GM21529 (cell line): ENCODE measurements at regions not wholly inside any gene's neighbourhood (a gene's known extent, or its start where the extent isn't known, plus 50 kb on each side); places are given as distances from the start of the nearest gene placed in this dataset.

ENCODE experiments used
- ATAC-seq: cut with Tn5 transposase; IDR thresholded peaks from one replicate; pipeline ENCODE4 v1.9.1; 2021; ENCODE audit not compliant: unreplicated experiment

DNA sequence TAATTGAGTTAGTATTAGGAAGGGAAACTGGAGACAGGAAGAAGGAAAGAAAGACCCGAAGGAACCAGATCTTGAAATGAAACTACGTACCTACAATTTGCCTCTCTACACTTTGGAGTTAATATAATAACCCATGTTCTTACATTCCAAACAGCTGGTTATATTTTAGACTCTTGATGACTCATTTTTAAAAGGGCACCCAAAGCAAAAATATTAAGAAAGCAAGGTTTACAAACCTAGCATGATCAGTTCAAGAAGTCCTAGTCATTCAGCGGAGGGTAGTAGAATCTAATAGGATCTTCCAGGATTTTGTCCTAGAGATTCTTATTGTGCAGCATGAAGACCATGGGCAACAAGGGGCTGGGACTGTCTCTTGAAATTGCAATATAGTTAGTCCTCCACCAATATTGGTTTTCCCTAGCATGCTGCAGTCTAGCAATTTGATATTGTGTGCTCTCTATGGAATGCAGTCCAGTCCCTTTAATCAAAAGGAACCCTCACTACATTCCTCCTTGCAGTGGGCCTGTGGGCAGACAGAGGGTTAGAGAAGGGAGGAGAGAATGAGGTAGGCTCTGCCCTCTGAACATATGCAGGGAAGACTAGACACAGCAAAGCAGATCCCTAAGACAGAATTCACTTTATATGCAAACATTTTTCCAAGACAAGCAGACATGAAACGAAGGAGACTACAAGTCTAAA lies 230.3 kb downstream of the INHBA start:
- ATAC-seq, result no peak

DNA sequence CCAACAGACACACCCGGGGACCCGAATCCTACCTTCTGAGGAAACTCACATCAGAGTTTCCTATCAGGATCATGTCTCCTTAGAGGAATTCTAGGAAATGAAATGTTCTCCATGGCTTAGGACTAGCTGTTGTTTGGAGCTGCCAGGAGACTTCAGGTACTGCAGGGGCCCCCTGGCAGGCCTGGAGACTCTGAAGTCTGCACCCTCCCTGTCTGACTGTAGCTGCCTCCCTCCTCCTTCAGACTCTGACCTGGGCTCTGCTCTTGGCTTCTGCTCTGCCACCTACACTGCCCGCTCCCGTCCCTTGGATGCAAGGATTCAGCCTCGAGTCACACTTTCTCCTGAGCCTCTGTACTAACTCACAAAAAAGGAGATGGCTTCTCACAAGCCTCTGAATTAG lies 232.8 kb downstream of the INHBA start:
- ATAC-seq, result no peak

DNA sequence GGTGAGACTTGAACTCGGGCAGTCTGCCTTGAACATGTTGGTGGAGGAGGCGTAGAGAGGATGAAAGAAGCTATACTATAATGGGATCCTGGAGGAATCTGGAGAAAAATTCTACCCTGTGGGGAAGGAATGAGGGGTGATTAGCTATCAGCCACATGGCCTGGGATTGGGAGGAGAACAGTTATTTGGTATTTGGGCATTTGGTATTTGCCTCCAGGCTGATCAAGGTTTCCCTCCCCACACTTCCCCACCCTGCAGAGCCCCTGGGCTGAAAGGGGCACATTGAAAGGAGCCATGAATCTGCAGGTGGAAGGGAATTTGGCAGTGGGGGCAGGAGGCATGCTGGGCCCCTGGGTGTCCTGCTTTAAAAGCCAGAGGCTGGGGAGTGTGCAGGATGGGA lies 235.3 kb downstream of the INHBA start:
- ATAC-seq, result no peak

DNA sequence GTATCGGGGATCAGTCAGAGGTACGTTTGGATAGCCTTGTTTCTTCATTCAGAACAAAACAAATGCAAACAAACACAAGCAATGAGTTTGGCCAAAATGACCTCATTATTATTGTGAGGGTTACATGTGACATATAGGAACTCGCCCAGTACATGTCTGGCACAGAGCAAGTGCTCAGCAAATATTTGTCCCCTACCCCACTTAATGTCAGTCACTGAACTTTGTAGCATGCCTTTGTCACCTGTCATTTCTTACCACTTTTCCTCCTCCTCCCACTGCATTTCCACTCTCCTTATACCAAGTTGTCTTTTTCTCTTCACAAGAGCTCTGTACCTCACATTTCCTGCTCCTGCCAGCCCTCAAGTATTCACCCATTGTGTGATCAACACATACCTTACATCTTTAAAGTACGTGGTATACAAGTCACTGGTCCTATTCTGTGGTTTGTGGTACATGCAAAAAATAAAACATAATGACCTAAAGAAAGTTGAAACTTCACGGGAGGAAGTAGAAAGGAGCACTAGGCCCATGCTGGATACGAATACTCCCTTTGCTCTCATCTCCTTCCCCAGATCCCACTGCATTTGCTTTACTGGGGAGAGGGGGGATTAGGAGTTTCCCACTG lies 236.0 kb downstream of the INHBA start:
- ATAC-seq, result no peak

DNA sequence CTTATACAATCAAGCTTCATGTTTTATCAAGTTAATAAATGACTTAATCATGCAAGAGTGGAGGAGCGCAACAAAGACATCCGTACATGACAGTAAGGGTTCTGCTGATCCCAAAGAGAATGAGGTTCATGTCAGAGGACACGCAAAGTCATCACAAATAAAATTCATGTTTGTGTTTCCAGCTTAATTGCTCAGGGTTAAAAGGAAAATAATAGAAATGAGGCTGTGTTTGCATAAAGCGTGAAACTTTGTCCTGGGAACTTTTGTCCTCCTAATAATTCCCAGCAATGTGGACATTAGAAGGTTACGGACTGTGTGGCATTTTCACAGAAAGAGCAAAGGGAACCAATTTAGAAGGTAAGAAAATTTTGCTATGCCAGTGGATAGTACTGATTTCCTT lies 237.3 kb downstream of the INHBA start:
- no peak for ATAC-seq

DNA sequence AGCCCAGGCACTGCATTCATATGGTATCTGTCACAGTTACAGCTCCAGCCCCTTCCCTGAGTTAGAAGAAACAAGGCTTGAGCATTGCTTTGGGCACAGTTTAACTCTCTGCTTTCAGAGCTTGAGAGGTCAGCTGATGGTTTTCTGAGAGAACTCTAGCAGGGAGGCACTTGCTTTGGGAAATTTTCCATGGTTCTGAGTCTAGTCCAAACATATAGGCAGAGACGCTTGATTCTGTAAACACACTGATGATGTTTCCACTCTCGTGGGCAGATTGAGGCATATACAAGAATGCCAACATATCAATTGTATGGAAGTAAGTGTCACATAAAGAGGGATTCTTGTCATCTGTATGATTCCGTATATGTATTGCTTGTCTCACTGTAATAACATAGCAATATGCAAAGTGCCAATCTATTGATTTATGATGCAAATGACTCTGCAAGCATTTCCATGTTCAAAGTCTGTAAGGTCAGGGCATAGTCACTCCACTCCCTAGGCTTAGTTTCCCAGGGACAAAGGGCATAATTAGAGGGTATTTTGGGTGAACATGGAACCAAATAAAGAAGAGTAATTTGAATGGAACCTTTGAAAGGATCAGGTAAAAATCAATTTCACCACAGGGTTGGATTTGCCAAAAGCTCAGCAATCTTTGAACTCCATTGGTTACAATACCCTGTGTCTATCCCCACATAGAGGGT lies 239.0 kb downstream of the INHBA start:
- no peak for ATAC-seq

DNA sequence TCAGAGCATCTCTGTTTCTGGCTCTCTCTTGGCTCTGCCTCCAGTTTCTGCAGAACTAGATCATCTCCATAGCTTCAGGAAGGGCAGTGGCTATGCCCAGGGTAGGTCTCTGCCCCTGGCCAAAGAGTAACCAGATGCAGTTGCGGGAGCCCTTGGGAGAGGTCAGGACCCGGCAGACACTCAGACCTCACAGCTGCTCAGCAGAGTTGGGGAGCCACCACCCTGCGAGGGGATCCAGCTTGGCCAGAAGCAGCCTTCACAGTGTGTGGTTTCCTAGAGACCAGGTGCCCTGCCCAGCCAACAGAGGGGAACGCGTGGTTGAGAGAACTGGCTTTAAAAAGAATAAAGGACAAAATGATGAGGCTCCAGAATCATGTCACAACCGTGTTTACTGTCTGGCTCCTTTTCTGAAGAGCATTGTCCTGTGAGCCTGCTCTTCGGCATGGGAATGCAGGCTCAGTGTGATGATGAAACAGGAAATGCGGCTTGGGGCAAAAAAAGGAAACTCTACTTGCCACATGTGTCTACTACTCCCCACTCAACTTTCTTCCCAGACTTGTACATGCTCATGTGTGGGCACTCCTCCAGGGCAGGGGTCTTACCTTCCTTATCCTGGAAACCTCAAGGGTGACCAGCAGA lies 243.1 kb downstream of the INHBA start:
- ATAC-seq, result no peak

DNA sequence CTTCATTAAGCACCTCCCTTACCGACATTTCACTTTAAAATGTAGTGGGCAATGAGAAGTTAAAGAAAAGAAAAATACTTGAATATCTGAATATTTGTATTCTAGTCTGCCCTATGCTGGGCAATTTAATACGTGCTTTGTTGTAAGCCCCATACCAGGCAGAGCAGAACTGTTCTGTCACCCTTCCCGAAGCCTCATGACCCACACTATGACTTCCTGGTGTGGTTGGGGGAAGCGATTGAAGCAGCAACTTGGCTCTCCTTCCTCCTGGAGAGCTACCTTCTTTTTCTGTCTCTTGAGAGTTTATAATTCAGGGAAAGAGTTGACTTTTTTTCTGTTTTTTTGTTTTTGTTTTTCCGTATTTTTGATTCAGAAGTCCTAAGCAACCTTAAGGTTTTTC lies 243.7 kb downstream of the INHBA start:
- no peak for ATAC-seq

DNA sequence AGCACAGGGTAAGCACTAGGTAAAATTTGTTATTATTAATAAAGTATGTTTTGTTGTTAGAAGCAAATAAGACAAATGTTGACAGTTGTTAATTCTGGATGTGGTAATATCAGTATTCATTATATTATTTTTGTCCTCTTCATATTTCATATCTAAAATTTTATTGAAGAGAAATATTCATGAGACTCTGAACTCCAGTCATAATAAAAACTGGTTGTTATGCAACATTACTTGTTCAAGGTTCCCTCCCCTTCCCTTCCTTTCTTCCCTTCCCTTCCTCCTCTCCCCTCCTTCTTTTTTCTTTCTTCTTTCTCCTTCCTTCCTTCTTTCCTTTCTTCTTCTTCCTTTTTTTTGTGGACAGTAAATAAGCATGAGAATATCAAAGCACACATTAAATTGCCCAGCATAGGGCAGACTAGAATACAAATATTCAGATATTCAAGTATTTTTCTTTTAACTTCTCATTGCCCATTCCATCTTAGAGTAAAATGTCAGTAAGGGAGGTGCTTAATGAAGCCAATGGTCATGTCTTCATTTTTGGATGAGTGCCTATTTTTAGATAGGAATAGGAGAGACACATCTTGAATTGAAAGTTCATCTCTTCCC lies 245.0 kb downstream of the INHBA start:
- no peak for ATAC-seq

DNA sequence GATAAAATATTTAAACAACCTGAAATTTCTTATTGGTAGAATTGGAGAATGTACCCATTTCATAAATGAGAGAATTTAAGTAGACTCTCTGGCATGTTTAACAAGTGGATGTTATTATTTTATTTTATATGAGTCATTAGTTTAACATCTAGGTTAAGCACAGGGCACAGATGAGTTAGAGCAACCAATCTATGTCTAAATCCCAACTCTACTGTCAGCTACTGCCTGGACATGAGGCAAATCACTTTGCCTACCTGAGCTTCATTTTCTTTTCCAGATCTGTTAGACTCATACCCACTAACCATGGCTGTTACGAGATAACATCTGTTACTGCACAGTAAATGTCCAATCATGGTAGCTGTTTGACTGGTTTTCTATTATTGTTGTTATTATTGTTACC lies 251.1 kb downstream of the INHBA start:
- no peak for ATAC-seq

DNA sequence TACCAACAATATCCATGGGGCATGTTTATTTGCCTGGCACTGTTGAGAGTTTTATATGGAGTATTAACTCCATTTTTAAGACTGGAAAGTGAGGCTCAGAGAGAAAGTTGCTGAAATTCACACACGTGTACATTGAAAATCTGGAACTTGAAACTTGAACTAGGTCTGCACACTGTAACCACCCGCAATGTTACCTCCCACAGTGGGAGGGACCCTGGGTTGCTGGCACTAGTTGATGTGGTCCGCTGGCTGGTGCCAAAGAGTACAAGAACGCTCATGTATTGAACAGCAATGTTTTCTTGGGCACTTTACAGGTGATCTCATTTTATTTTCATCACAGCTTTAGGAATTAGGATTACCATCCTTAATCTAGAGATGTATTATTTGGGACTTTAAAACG lies 253.2 kb downstream of the INHBA start:
- ATAC-seq, result no peak

DNA sequence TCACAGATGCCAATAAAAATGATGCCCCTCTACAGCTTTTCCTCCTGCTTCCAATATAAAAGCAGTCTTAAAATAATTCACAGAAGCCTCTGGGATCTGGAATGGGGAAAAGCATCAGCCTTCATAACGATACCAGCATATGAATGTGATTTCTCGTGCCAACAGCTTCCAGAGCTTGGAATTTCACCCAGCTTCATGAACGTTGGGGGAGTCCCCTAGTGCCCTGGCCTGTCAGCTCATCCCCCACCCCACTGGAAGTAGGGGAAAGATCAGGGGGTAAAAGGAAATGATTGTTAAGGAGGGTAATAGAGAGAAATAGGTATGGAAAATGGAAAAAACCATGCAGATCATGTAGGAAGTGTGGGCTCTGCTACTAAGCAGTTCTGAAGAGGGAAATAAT lies 253.6 kb downstream of the INHBA start:
- no peak for ATAC-seq

DNA sequence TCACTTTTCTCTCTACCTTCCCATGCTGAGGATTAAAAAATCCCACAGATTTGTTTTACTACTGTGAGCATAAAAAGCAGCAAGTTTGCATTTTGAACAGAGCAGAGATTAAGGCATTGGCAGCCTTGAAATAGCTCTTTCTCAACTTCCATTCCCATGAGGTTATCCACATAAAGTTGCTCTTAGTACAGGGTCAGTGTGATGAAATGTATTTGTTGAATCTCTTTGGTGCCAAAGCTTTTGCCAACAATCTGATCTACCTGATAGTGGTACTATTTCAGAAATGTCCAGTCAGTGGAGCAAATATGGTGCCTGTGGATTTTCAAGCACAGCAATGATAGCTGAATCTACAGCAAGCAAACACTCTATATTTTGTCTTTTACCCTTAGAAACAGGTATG lies 254.8 kb downstream of the INHBA start:
- no peak for ATAC-seq

DNA sequence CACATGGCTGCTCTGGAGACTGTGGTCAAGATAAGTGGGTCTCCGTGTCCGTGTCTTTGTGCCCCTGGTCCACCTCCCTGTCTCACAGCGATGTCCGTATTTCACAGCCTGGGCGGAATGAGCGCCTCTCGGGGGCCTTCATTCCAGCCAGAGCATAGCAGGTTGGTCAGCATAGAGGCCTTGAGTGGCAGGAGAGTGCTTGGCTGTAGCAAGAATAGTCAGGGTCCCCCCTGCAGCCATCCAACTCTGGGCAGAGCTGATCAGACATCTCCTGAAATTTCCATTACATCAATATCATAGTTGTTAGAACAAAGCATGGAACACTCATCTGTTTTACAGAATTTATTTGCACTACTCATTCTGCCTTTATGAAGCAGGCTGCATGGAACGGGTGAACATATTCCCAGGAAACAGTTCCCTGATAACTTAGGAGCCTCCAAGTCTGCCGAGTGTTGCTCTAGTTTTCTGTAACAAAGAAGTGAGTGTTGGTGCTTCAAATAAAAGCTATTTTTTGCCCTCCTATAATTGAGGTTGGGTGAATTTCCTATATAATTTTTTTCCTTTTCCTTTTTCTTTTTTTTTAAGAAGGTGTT lies 255.3 kb downstream of the INHBA start:
- ATAC-seq, result no peak

DNA sequence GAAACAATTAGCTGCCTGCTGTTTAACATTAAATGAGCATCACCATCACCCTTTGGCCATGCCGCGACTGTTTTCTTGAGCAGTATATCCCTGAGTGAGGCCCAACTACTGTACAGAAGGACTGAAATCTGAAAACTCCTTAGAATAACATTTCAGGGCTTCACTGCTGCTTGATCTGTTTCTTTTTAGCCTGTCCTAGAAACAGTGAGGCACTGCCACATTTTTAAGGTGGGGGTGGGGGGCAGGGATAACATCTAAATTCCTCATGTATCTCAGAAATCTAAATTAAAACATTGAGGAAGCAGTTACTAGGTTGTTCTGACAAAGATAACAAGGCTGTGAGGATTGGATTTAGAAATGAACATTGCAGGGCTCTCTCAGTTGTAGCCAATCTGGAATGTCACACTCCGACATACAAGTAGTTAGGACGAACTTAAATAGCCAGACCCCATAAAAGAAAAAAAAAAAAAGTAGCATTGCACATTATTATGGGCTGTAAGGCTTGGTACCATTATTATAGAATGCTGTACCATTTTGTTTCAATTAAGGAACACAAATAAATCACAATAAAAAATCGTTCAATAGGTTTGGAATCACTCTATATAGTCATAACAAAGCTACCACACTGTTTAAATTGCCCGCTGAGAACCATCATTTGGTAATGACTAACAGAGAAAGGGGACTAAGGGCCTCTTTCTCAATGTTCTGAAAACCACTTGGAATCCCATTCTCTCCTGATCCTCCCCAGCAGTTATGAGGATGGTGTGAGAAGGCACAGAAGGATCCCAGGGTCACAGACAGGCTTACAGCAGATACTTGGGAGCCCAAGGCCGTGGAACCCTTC lies 256.1 kb downstream of the INHBA start:
- no peak for ATAC-seq

DNA sequence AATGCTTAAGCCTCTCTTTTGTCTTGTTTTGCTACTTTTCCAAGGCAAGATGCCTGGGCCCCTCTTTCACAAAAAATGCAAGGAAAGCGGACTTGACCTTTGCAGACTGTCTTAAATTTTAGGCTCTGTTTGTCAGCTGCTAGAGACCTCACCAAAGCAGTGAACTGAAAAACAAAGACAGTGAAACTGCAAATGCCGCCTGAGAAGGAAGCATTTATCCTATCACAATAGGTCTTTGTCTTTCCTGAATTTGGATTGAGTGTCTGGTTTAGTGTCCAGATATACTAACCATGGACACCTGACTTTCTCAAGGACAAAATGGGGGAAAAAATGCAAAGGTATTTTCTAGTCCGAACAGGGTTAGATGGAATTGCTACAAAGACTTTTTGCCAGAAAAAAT lies 256.9 kb downstream of the INHBA start:
- ATAC-seq, result no peak

DNA sequence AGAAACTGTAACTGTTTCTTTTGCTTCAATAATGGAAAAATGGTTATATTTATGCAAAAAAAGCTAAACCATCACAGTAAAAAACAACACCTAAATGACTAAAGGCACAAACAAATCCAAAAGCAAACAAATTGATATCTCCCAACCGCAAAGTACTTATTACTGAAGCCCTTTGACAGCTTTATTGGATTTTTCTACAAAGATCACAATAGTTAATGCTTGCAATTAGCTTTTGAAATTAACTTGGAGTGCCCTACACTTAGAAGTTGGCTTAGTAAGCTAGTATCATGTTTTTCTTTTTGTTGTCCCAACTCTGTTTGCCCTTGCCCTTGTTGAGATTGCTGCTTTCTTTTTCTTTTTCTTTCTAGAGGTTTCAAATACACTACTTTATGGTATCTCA lies 257.5 kb downstream of the INHBA start:
- no peak for ATAC-seq

DNA sequence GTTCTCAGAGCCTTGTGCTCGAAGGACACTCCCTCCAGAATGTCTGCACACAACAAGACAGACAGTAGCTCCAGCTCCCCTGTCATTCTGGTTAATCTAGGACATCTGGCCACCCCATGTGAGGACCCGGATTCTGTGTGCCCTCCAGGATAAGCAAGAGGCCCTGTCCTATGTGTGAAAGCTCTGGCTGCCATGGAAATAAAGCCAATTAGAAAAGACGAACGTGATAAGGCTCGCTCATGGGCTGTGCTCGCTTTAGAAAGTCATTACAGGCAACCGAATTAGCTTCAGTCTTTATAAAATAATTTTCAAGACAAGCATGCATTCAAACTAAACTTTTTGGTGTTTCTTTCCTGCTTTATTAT lies 263.4 kb downstream of the INHBA start:
- no peak for ATAC-seq

DNA sequence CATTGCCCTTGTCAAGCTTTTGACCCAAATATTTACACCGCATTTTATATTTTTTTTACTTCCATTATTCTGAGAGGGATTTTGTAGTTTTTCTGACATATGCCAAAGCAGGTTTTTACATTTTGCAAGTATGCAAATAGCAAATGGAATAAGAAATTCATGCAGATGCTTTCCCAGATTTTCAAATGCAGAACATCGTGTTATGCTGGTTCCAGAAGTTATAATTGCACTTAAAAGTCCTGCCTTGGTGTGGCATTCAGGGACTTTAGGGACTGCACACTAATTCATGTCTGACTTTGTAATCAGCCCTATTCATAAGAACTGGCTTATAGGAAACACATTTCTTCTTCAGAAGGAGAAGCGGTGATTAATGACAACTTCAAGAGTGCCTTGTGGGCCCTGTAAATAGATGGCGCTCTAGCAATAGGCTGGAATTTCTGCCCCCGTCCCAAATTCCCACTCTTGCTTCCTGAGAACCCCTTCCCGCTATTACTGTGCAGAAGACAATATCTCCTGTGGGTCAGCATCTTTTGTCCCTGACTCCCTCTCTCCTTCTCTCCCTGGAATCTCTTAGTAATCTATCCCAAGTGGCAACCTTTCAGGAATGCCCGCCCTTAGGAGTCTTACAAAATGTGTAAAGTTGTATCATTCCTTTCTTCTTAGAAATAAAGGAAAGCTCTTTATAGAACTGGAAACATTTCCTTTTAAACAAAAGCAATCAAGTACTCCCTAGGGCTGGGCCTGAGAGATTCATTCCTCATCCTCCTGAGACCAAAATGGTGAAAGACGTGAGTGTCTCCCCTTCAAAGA lies 264.0 kb downstream of the INHBA start:
- ATAC-seq, result no peak
